SK-N-SH (cell line): ENCODE measurements at regions not wholly inside any gene's neighbourhood (a gene's known extent, or its start where the extent isn't known, plus 50 kb on each side); places are given as distances from the start of the nearest gene placed in this dataset.

ENCODE experiments used
- CTCF ChIA-PET: fragments of 300-600, 350-600 bp; formaldehyde crosslinking; extraction: SDS; loops from one replicate; lab custom pipeline; 2021; lab: Yijun Ruan, JAX
- POLR2A ChIA-PET: fragments of 350-600 bp; sonication (Branson Sonifier 250); formaldehyde crosslinking; extraction: SDS; loops from one replicate; lab custom pipeline; 2020; ENCODE audit warnings: antibody characterized with exemption, inconsistent platforms; lab: Yijun Ruan, JAX
- DNase-seq: peaks from one replicate; pipeline ENCODE4 v3.0.0; 2012
- H2AFZ ChIP-seq: fragments of 200-600 bp; sonication (generic); 2 replicates; pipeline ENCODE4 v1.8.1; 2016; ENCODE audit warnings: antibody characterized with exemption, mild to moderate bottlenecking, low read depth
- H3F3A ChIP-seq: fragments of 200-600 bp; sonication (generic); replicated peaks from 2 replicates; pipeline ENCODE3; 2016; ENCODE audit warnings: antibody characterized with exemption, mild to moderate bottlenecking; ENCODE audit not compliant: insufficient read depth
- H3K27ac ChIP-seq, 2 experiments: fragments of 200-500 bp in 1 of 2; fragments of 200-600 bp in 1 of 2; sonication (Bioruptor generic) in 1 of 2; sonication (generic), shearing (Covaris generic) in 1 of 2; 2 replicates each; pipeline versions ENCODE4 v1.5.1 to v1.6.1; 2014 to 2016; ENCODE audit warnings: low read depth in 2 of 2, inconsistent platforms in 1 of 2, low read length in 1 of 2, mild to moderate bottlenecking in 1 of 2, mixed read lengths in 1 of 2
- H3K27me3 ChIP-seq: fragments of 200-600 bp; sonication (generic), shearing (Covaris generic); 2 replicates; pipeline ENCODE4 v1.6.1; 2016; ENCODE audit warnings: mixed run types; ENCODE audit not compliant: insufficient read depth
- H3K36me3 ChIP-seq, 2 experiments: fragments of 200-500 bp in 1 of 2; fragments of 200-600 bp in 1 of 2; sonication (Bioruptor generic) in 1 of 2; sonication (generic) in 1 of 2; replicated peaks in 1 of 2; 2 replicates each; pipeline versions ENCODE3 to v1.5.1; 2014 to 2016; ENCODE audit warnings: low read length in 1 of 2, mild to moderate bottlenecking in 1 of 2; ENCODE audit not compliant: insufficient read depth in 2 of 2, control insufficient read depth in 1 of 2
- H3K4me1 ChIP-seq, 2 experiments: fragments of 200-500 bp in 1 of 2; fragments of 200-600 bp in 1 of 2; sonication (Bioruptor generic) in 1 of 2; sonication (generic), shearing (Covaris generic) in 1 of 2; 2 replicates each; pipeline versions ENCODE4 v1.5.1 to v1.6.1; 2014 to 2016; ENCODE audit warnings: low read depth in 1 of 2, low read length in 1 of 2, mixed run types in 1 of 2; ENCODE audit not compliant: insufficient read depth in 2 of 2, control insufficient read depth in 1 of 2
- H3K4me2 ChIP-seq: fragments of 200-600 bp; sonication (generic), shearing (Covaris generic); 2 replicates; pipeline ENCODE4 v1.6.1; 2017; ENCODE audit warnings: mixed run types
- H3K4me3 ChIP-seq, 2 experiments: fragments of 200-500 bp in 1 of 2; fragments of 200-600 bp in 1 of 2; sonication (Bioruptor generic) in 1 of 2; sonication (generic), shearing (Covaris generic) in 1 of 2; 2 replicates each; pipeline versions ENCODE4 v1.5.1 to v1.8.1; 2014 to 2016; ENCODE audit warnings: low read depth in 2 of 2, inconsistent platforms in 1 of 2, low read length in 1 of 2, mild to moderate bottlenecking in 1 of 2, mixed read lengths in 1 of 2, moderate library complexity in 1 of 2
- H3K79me2 ChIP-seq: fragments of 200-600 bp; sonication (generic); 2 replicates; pipeline ENCODE4 v1.8.1; 2017; ENCODE audit warnings: mild to moderate bottlenecking; ENCODE audit not compliant: insufficient read depth
- H3K9ac ChIP-seq: fragments of 200-600 bp; sonication (generic); 2 replicates; pipeline ENCODE4 v1.6.1; 2017; ENCODE audit warnings: mixed run types
- H3K9me2 ChIP-seq: fragments of 200-600 bp; sonication (generic); 2 replicates; pipeline ENCODE4 v1.6.1; 2017; ENCODE audit warnings: mixed run types
- H3K9me3 ChIP-seq: fragments of 200-600 bp; sonication (generic); 2 replicates; pipeline ENCODE4 v1.6.1; 2017; ENCODE audit warnings: mixed run types, mild to moderate bottlenecking, moderate library complexity
- H4K20me1 ChIP-seq: fragments of 200-600 bp; sonication (generic); 2 replicates; pipeline ENCODE4 v1.6.1; 2017; ENCODE audit warnings: mild to moderate bottlenecking, mixed run types; ENCODE audit not compliant: insufficient read depth
- CHD2 ChIP-seq: fragments of 150-350 bp; IDR thresholded peaks from 2 replicates; pipeline ENCODE4 v1.6.1; 2018; ENCODE audit warnings: low read length; ENCODE audit not compliant: partially characterized antibody
- EP300 ChIP-seq, 2 experiments: IDR thresholded peaks; 2 replicates each; pipeline versions ENCODE4 v1.4.0 to v1.6.1; 2012; ENCODE audit warnings: borderline replicate concordance in 1 of 2, low read depth in 1 of 2, low read length in 1 of 2
- FOXJ3 ChIP-seq: sonication (generic); formaldehyde crosslinking; IDR thresholded peaks from 2 replicates; pipeline ENCODE4 v1.5.1; 2020; ENCODE audit warnings: mild to moderate bottlenecking, missing genetic modification reagents
- FOXM1 ChIP-seq: IDR thresholded peaks from 2 replicates; pipeline ENCODE4 v1.4.0; 2012; ENCODE audit warnings: low read depth, mild to moderate bottlenecking
- GATA2 ChIP-seq: sonication (generic); formaldehyde crosslinking; IDR thresholded peaks from 2 replicates; pipeline ENCODE4 v1.5.0; 2020; ENCODE audit warnings: mild to moderate bottlenecking, missing genetic modification reagents
- IRF3 ChIP-seq: fragments of 150-350 bp; IDR thresholded peaks from 2 replicates; pipeline ENCODE4 v1.6.1; 2016; ENCODE audit warnings: mild to moderate bottlenecking, low read depth, low read length
- MEF2A ChIP-seq: IDR thresholded peaks from 2 replicates; pipeline ENCODE4 v1.4.0; 2012; ENCODE audit warnings: low read depth, borderline replicate concordance
- NFIC ChIP-seq: IDR thresholded peaks from 2 replicates; pipeline ENCODE4 v1.4.0; 2012; ENCODE audit warnings: borderline replicate concordance
- NRF1 ChIP-seq: IDR thresholded peaks from 2 replicates; pipeline ENCODE4 v1.6.1; 2012; ENCODE audit warnings: low read depth, mild to moderate bottlenecking, low read length
- SMC3 ChIP-seq: IDR thresholded peaks from 2 replicates; pipeline ENCODE4 v1.6.1; 2012; ENCODE audit warnings: low read depth, low read length, improper control_type of control experiment
- TCF12 ChIP-seq: IDR thresholded peaks from 2 replicates; pipeline ENCODE4 v1.4.0; 2012
- USF1 ChIP-seq: IDR thresholded peaks from 2 replicates; pipeline ENCODE4 v1.4.0; 2012; ENCODE audit warnings: low read depth, borderline replicate concordance
- USF2 ChIP-seq: fragments of 150-350 bp; IDR thresholded peaks from 2 replicates; pipeline ENCODE4 v1.6.1; 2017; ENCODE audit warnings: antibody characterized with exemption, low read length, low read depth, borderline replicate concordance
- ZBTB33 ChIP-seq: IDR thresholded peaks from 2 replicates; pipeline ENCODE4 v1.4.0; 2012; ENCODE audit warnings: low read depth, borderline replicate concordance
- WGBS: methylation state at CpG from one replicate; pipeline ENCODE4 v1.1.6; 2017; ENCODE audit warnings: low lambda C conversion rate; 5-methylcytosine and 5-hydroxymethylcytosine counted together

- Histone ChIP-seq H3F3A (no peaks in the 10 kb centered on the region), H3K27me3 (no peaks in the 10 kb centered on the region), H3K79me2 (no peaks in the 10 kb centered on the region), H2AFZ (no peak overlapping the region), H3K27ac (no peak overlapping the region), H3K36me3 (no peaks in the 10 kb centered on the region), H3K9me3 (no peaks in the 10 kb centered on the region), H3K9me2 (no peaks in the 10 kb centered on the region), H4K20me1 (no peaks in the 10 kb centered on the region), H3K9ac (no peak overlapping the region)
- 0% methylated on average over 2 of the region's 2 CpGs for WGBS
- POLR2A ChIA-PET: no interaction called here
- CTCF ChIA-PET: no interaction called here
- DNase-seq: no peak
- no peak for TF ChIP-seq CHD2
- TF ChIP-seq FOXJ3 (CRISPR knock-in tag): no peak
- TF ChIP-seq EP300 (IDR thresholded peaks at IDR 0.05; ENCODE audit: borderline replicate concordance in 1 of 2, low read depth in 1 of 2, low read length in 1 of 2): no peak
- no peak for TF ChIP-seq GATA2
- TF ChIP-seq TCF12: no peak
- no peak for TF ChIP-seq NFIC
- TF ChIP-seq MEF2A: no peak
- no peak for TF ChIP-seq USF2
- no peak for TF ChIP-seq NRF1
- no peak for TF ChIP-seq IRF3
- TF ChIP-seq ZBTB33: no peak
- no peak for TF ChIP-seq FOXM1
- TF ChIP-seq, all 33 proteins: peak for 0
- Histone ChIP-seq H3K4me1 (no peaks in the 10 kb centered on the region; a peak in 1 of 4 replicates), H3K4me3 (no peak overlapping the region), H3K4me2 (no peak overlapping the region)
Observed at GRCh38 chr7:49639808-49640207, 133.6 kb upstream of the VWC2 start.

- no peaks in the 10 kb centered on the region for H3K36me3 ChIP-seq
- no peak for TF ChIP-seq TCF12
- TF ChIP-seq CHD2: no peak
- TF ChIP-seq SMC3: no peak
- TF ChIP-seq USF1: no peak
- TF ChIP-seq, all 33 proteins: peak for 0
- Histone ChIP-seq H3K9ac (no peak overlapping the region), H2AFZ (no peak overlapping the region), H3K4me3 (no peak overlapping the region), H3F3A (no peaks in the 10 kb centered on the region), H3K4me2 (no peak overlapping the region), H3K9me2 (no peaks in the 10 kb centered on the region), H3K27ac (no peak overlapping the region), H3K79me2 (no peaks in the 10 kb centered on the region), H3K4me1 (no peaks in the 10 kb centered on the region), H4K20me1 (no peaks in the 10 kb centered on the region), H3K27me3 (no peaks in the 10 kb centered on the region), H3K9me3 (no peaks in the 10 kb centered on the region)
- POLR2A ChIA-PET: no interaction called here
- no peak for DNase-seq
- CTCF ChIA-PET: no interaction called here
- WGBS: 0% methylated on average over 5 of the region's 5 CpGs
Observed at GRCh38 chr7:49643321-49643720, 130.1 kb upstream of the VWC2 start.
